GM12878 (cell line): ENCODE measurements at regions not wholly inside any gene's neighbourhood (a gene's known extent, or its start where the extent isn't known, plus 50 kb on each side); places are given as distances from the start of the nearest gene placed in this dataset.

Experiments
- CHD2 ChIP-seq: IDR thresholded peaks from 2 replicates; pipeline ENCODE4 v1.6.1; 2011; ENCODE audit warnings: low read depth, low read length, improper control_type of control experiment, borderline replicate concordance
- FOS ChIP-seq: IDR thresholded peaks from 3 replicates; pipeline ENCODE4 v1.6.1; 2011; ENCODE audit warnings: borderline replicate concordance; ENCODE audit not compliant: insufficient read length; ENCODE audit errors: extremely low read depth
- NRF1 ChIP-seq: conservative IDR thresholded peaks from 2 replicates; pipeline ENCODE4 v1.6.1; 2011; ENCODE audit warnings: mild to moderate bottlenecking, low read depth, low read length, improper control_type of control experiment
- POLR2A ChIP-seq: IDR thresholded peaks from 2 replicates; pipeline ENCODE4 v1.6.1; 2011; ENCODE audit warnings: low read depth, mild to moderate bottlenecking, low read length
- SMAD1 ChIP-seq: fragments of 450-650 bp; IDR thresholded peaks from 2 replicates; pipeline ENCODE4 v1.6.1; 2018; ENCODE audit warnings: mild to moderate bottlenecking, low read depth; ENCODE audit not compliant: partially characterized antibody
- SUPT20H ChIP-seq: IDR thresholded peaks from 2 replicates; pipeline ENCODE4 v1.6.1; 2011; ENCODE audit warnings: low read depth, mild to moderate bottlenecking, low read length, moderate library complexity, borderline replicate concordance; ENCODE audit not compliant: control insufficient read depth
- TF ChIP-seq, protein P1 (sequence below), 3 experiments: IDR thresholded peaks in 2 of 3; conservative IDR thresholded peaks in 1 of 3; 2 replicates each; pipeline ENCODE4 v1.5.1; 2011; ENCODE audit warnings: low read depth in 3 of 3, low read length in 3 of 3, mild to moderate bottlenecking in 3 of 3, control low read depth in 2 of 3, moderate library complexity in 2 of 3, inconsistent platforms in 1 of 3, mixed read lengths in 1 of 3; ENCODE audit not compliant: control insufficient read depth in 2 of 3, insufficient read depth in 1 of 3; ENCODE audit errors: extremely low read depth in 1 of 3

DNA sequence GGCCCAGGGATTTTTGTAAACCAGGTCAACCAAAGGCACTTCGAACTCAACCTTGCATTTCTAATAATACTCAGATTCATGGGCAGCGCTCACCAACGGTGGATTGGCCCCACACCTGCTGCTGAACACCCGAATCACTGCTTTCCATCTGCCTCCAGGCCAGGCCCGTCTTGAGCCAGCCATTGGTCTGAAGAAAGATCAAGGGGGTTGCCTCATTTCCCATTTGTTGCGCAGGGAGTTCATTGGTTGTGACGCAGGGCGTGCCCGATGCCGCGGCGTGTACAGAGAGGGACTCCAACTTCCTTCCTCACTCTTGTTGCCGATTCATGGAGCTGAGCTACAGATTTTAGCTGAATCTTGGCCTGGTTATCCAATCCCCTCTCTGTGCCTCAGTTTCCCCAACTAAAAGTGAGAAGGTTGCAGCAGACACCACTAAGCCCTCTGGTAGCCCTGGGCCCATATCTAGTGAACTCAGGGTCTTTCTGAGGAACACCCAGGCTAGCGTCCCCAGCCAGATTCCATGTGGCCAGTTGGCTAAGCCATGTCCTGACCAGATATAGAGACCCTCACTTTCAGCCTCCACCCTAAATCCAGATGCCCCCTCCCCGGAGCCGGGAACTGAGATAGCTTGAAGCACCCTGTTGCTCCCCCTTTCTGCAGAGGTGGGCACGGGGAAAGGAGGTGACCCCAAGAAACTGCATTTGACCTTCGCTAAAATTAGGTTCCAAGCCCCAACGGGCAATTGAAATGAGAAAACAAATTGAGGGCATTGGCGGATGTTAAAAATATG is 60.9 kb upstream of the HPCAL1 start:
- no peak for TF ChIP-seq FOS
- TF ChIP-seq CHD2: no peak
- no peak for TF ChIP-seq SMAD1
- no peak for TF ChIP-seq NRF1
- no peak for TF ChIP-seq POLR2A
- TF ChIP-seq, protein P1, sequence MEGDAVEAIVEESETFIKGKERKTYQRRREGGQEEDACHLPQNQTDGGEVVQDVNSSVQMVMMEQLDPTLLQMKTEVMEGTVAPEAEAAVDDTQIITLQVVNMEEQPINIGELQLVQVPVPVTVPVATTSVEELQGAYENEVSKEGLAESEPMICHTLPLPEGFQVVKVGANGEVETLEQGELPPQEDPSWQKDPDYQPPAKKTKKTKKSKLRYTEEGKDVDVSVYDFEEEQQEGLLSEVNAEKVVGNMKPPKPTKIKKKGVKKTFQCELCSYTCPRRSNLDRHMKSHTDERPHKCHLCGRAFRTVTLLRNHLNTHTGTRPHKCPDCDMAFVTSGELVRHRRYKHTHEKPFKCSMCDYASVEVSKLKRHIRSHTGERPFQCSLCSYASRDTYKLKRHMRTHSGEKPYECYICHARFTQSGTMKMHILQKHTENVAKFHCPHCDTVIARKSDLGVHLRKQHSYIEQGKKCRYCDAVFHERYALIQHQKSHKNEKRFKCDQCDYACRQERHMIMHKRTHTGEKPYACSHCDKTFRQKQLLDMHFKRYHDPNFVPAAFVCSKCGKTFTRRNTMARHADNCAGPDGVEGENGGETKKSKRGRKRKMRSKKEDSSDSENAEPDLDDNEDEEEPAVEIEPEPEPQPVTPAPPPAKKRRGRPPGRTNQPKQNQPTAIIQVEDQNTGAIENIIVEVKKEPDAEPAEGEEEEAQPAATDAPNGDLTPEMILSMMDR (IDR thresholded peaks at IDR 0.05 in 2 of 3, conservative IDR thresholded peaks at IDR 0.05 in 1 of 3; ENCODE audit: control insufficient read depth in 2 of 3, extremely low read depth in 1 of 3, insufficient read depth in 1 of 3, low read depth in 3 of 3, low read length in 3 of 3): no peak
- no peak for TF ChIP-seq SUPT20H
